GM23338 (cell line): ENCODE measurements at regions not wholly inside any gene's neighbourhood (a gene's known extent, or its start where the extent isn't known, plus 50 kb on each side); places are given as distances from the start of the nearest gene placed in this dataset.

Experiments used
- ATAC-seq: fragments of 200-7000 bp; cut with Tn5 transposase; 3 replicates; pipeline ENCODE4 v1.9.1; 2020
- DNase-seq: peaks from one replicate; pipeline ENCODE4 v3.0.0-alpha.2; 2015; ENCODE audit warnings: low spot score
- H2AFZ ChIP-seq: fragments of 200-600 bp; sonication (generic); 2 replicates; pipeline ENCODE4 v1.8.0; 2016; ENCODE audit warnings: antibody characterized with exemption, mild to moderate bottlenecking, moderate library complexity
- H3F3A ChIP-seq: fragments of 200-600 bp; sonication (generic); replicated peaks from 2 replicates; pipeline ENCODE4 v1.8.0; 2017; ENCODE audit warnings: antibody characterized with exemption, mixed run types, low read depth
- H3K27ac ChIP-seq: fragments of 200-600 bp; sonication (generic); 2 replicates; pipeline ENCODE4 v1.6.1; 2016; ENCODE audit warnings: low read depth
- H3K27me3 ChIP-seq: fragments of 200-600 bp; sonication (generic); 2 replicates; pipeline ENCODE4 v1.8.0; 2016; ENCODE audit warnings: mild to moderate bottlenecking, mixed run types, moderate library complexity; ENCODE audit not compliant: insufficient read depth
- H3K36me3 ChIP-seq: fragments of 200-600 bp; sonication (generic); 2 replicates; pipeline ENCODE4 v1.8.0; 2016; ENCODE audit warnings: mild to moderate bottlenecking; ENCODE audit not compliant: insufficient read depth
- H3K4me1 ChIP-seq: fragments of 200-600 bp; sonication (generic); 2 replicates; pipeline ENCODE4 v1.8.0; 2016; ENCODE audit warnings: mild to moderate bottlenecking, moderate library complexity; ENCODE audit not compliant: insufficient read depth
- H3K4me2 ChIP-seq: fragments of 200-600 bp; sonication (generic); 2 replicates; pipeline ENCODE4 v1.7.1; 2017; ENCODE audit warnings: mixed run types
- H3K4me3 ChIP-seq: fragments of 200-600 bp; sonication (generic); 2 replicates; pipeline ENCODE4 v1.6.1; 2016; ENCODE audit warnings: mixed run types
- H3K79me2 ChIP-seq: fragments of 200-600 bp; sonication (generic); replicated peaks from 2 replicates; pipeline ENCODE4 v1.8.0; 2017; ENCODE audit warnings: mild to moderate bottlenecking; ENCODE audit not compliant: insufficient read depth
- H3K9me2 ChIP-seq: fragments of 200-600 bp; sonication (generic); 2 replicates; pipeline ENCODE4 v1.8.0; 2017; ENCODE audit not compliant: insufficient read depth
- H4K20me1 ChIP-seq: fragments of 200-600 bp; sonication (generic); replicated peaks from 2 replicates; pipeline ENCODE4 v1.8.0; 2017; ENCODE audit warnings: mild to moderate bottlenecking; ENCODE audit not compliant: insufficient read depth
- H3K27ac Mint-ChIP-seq: 2 replicates; pipeline ENCODE4 v1.8.0; 2020; ENCODE audit warnings: inconsistent platforms, mild to moderate bottlenecking, moderate library complexity, mixed read lengths
- H3K27me3 Mint-ChIP-seq: 3 replicates; pipeline ENCODE4 v1.8.0; 2022; ENCODE audit warnings: low read depth, mild to moderate bottlenecking, moderate library complexity, mixed read lengths, inconsistent platforms; ENCODE audit not compliant: insufficient read depth, poor library complexity
- H3K36me3 Mint-ChIP-seq: 3 replicates; pipeline ENCODE4 v1.8.0; 2021; ENCODE audit warnings: low read depth, mild to moderate bottlenecking, inconsistent platforms, moderate library complexity, mixed read lengths
- H3K4me1 Mint-ChIP-seq: 3 replicates; pipeline ENCODE4 v1.8.0; 2020; ENCODE audit warnings: mild to moderate bottlenecking, inconsistent platforms, mixed read lengths
- H3K4me3 Mint-ChIP-seq: 3 replicates; pipeline ENCODE4 v1.8.0; 2021; ENCODE audit warnings: moderate library complexity, mild to moderate bottlenecking, inconsistent platforms, mixed read lengths
- H3K9me3 Mint-ChIP-seq: 3 replicates; pipeline ENCODE4 v1.8.0; 2020; ENCODE audit warnings: moderate library complexity, mild to moderate bottlenecking, inconsistent platforms, mixed read lengths
- CREB1 ChIP-seq: fragments of 250-450 bp; sonication (Bioruptor Pico); IDR thresholded peaks from 2 replicates; pipeline ENCODE4 v1.5.0; 2020; ENCODE audit warnings: low read depth, mild to moderate bottlenecking, moderate library complexity
- CTCF ChIP-seq, 2 experiments: fragments of 200-600 bp in 1 of 2; sonication (generic) in 1 of 2; conservative IDR thresholded peaks; 2 replicates each; pipeline versions ENCODE4 v1.5.1 to v1.6.1; 2016 to 2017; ENCODE audit warnings: antibody characterized with exemption in 2 of 2, low read depth in 2 of 2, mild to moderate bottlenecking in 2 of 2, moderate library complexity in 1 of 2
- EZH2 ChIP-seq: fragments of 200-600 bp; sonication (generic); IDR thresholded peaks from one replicate; pipeline ENCODE4 v1.8.0; 2017; ENCODE audit warnings: antibody characterized with exemption, mild to moderate bottlenecking, low read depth; ENCODE audit not compliant: unreplicated experiment
- EZH2phosphoT487 ChIP-seq: fragments of 200-600 bp; sonication (generic); IDR thresholded peaks from one replicate; pipeline ENCODE4 v1.8.1; 2018; ENCODE audit warnings: antibody characterized with exemption; ENCODE audit not compliant: unreplicated experiment
- JUNB ChIP-seq: IDR thresholded peaks from one replicate; pipeline ENCODE4 v1.6.1; 2016; ENCODE audit warnings: antibody characterized with exemption; ENCODE audit not compliant: unreplicated experiment
- NANOG ChIP-seq: IDR thresholded peaks from 2 replicates; pipeline ENCODE4 v1.6.1; 2016; ENCODE audit warnings: antibody characterized with exemption, borderline replicate concordance
- POLR2AphosphoS5 ChIP-seq: IDR thresholded peaks from 2 replicates; pipeline ENCODE4 v1.6.1; 2016; ENCODE audit warnings: antibody characterized with exemption, low read depth
- STAT1 ChIP-seq: IDR thresholded peaks from one replicate; pipeline ENCODE4 v1.6.1; 2016; ENCODE audit warnings: antibody characterized with exemption; ENCODE audit not compliant: unreplicated experiment
- ZNF114 ChIP-seq: fragments of 250-450 bp; sonication (Bioruptor Pico); IDR thresholded peaks from 2 replicates; pipeline ENCODE4 v1.5.0; 2020; ENCODE audit warnings: mild to moderate bottlenecking, moderate library complexity
- TF ChIP-seq, protein P1 (sequence below): IDR thresholded peaks from 2 replicates; pipeline ENCODE4 v1.6.1; 2016; ENCODE audit warnings: antibody characterized with exemption
- TF ChIP-seq, protein P2 (sequence below): IDR thresholded peaks from one replicate; pipeline ENCODE4 v1.6.1; 2018; ENCODE audit warnings: antibody characterized with exemption; ENCODE audit not compliant: unreplicated experiment

- H3K4me1 ChIP-seq = peaks cover 16% of the 10 kb centered on the region
- H3K9me2 ChIP-seq = peaks cover 13% of the 10 kb centered on the region
- Mint-ChIP-seq H3K27me3 (peaks cover 3% of the 10 kb centered on the region), H3K4me1 (peaks cover 17% of the 10 kb centered on the region; the same call in 2 of the 3 replicates), H3K27ac (no peak overlapping the region), H3K4me3 (no peak overlapping the region), H3K9me3 (peaks cover 11% of the 10 kb centered on the region; the same call in 1 of the 3 replicates), H3K36me3 (no peaks in the 10 kb centered on the region; the same call in 2 of the 3 replicates)
- DNase-seq (no peak), ATAC-seq (no peak)
- H4K20me1 ChIP-seq = no peaks in the 10 kb centered on the region
- H3K27me3 ChIP-seq = no peaks in the 10 kb centered on the region
- H3K79me2 ChIP-seq = no peaks in the 10 kb centered on the region
- no peak overlapping the region for H2AFZ ChIP-seq
- no peak overlapping the region for H3K4me3 ChIP-seq
- no peak overlapping the region for H3K4me2 ChIP-seq
- H3K36me3 ChIP-seq = no peaks in the 10 kb centered on the region
- TF ChIP-seq ZNF114 (CRISPR knock-in tag) (no peak), STAT1 (no peak), CREB1 (CRISPR knock-in tag) (no peak), EZH2 (no peak), CTCF (conservative IDR thresholded peaks at IDR 0.05; ENCODE audit: low read depth in 2 of 2) (no peak), JUNB (no peak), NANOG (no peak), POLR2AphosphoS5 (no peak)
- TF ChIP-seq, protein P1, sequence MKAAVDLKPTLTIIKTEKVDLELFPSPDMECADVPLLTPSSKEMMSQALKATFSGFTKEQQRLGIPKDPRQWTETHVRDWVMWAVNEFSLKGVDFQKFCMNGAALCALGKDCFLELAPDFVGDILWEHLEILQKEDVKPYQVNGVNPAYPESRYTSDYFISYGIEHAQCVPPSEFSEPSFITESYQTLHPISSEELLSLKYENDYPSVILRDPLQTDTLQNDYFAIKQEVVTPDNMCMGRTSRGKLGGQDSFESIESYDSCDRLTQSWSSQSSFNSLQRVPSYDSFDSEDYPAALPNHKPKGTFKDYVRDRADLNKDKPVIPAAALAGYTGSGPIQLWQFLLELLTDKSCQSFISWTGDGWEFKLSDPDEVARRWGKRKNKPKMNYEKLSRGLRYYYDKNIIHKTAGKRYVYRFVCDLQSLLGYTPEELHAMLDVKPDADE = no peak
- no peak overlapping the region for H3K27ac ChIP-seq
- H3F3A ChIP-seq = no peaks in the 10 kb centered on the region
These were observed 59.6 kb upstream of the LIFR start for GRCh38 chr5:38615981-38616451.

GRCh38 chr5:38618154-38618553 lies 61.7 kb upstream of the LIFR start:
- peaks cover 15% of the 10 kb centered on the region for H3K4me1 ChIP-seq
- no peaks in the 10 kb centered on the region for H4K20me1 ChIP-seq
- no peaks in the 10 kb centered on the region for H3K27me3 ChIP-seq
- DNase-seq (no peak), ATAC-seq (no peak)
- Mint-ChIP-seq H3K27me3 (no peaks in the 10 kb centered on the region), H3K9me3 (peaks cover 11% of the 10 kb centered on the region; the same call in 1 of the 3 replicates), H3K4me1 (peaks cover 12% of the 10 kb centered on the region; the same call in 2 of the 3 replicates), H3K27ac (no peak overlapping the region), H3K36me3 (no peaks in the 10 kb centered on the region; the same call in 2 of the 3 replicates), H3K4me3 (no peak overlapping the region)
- no peak overlapping the region for H2AFZ ChIP-seq
- no peak overlapping the region for H3K4me2 ChIP-seq
- H3K79me2 ChIP-seq = no peaks in the 10 kb centered on the region
- H3K4me3 ChIP-seq = no peak overlapping the region
- no peaks in the 10 kb centered on the region for H3K36me3 ChIP-seq
- H3K27ac ChIP-seq = no peak overlapping the region
- H3F3A ChIP-seq = no peaks in the 10 kb centered on the region
- H3K9me2 ChIP-seq = peaks cover 4% of the 10 kb centered on the region; the same call in 1 of the 2 replicates
- no peak for TF ChIP-seq ZNF114 (CRISPR knock-in tag)
- no peak for TF ChIP-seq POLR2AphosphoS5
- no peak for TF ChIP-seq EZH2phosphoT487
- TF ChIP-seq, protein P1 = no peak
- TF ChIP-seq, protein P2, sequence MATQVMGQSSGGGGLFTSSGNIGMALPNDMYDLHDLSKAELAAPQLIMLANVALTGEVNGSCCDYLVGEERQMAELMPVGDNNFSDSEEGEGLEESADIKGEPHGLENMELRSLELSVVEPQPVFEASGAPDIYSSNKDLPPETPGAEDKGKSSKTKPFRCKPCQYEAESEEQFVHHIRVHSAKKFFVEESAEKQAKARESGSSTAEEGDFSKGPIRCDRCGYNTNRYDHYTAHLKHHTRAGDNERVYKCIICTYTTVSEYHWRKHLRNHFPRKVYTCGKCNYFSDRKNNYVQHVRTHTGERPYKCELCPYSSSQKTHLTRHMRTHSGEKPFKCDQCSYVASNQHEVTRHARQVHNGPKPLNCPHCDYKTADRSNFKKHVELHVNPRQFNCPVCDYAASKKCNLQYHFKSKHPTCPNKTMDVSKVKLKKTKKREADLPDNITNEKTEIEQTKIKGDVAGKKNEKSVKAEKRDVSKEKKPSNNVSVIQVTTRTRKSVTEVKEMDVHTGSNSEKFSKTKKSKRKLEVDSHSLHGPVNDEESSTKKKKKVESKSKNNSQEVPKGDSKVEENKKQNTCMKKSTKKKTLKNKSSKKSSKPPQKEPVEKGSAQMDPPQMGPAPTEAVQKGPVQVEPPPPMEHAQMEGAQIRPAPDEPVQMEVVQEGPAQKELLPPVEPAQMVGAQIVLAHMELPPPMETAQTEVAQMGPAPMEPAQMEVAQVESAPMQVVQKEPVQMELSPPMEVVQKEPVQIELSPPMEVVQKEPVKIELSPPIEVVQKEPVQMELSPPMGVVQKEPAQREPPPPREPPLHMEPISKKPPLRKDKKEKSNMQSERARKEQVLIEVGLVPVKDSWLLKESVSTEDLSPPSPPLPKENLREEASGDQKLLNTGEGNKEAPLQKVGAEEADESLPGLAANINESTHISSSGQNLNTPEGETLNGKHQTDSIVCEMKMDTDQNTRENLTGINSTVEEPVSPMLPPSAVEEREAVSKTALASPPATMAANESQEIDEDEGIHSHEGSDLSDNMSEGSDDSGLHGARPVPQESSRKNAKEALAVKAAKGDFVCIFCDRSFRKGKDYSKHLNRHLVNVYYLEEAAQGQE = no peak
- TF ChIP-seq NANOG = no peak
- no peak for TF ChIP-seq CREB1 (CRISPR knock-in tag)
- TF ChIP-seq CTCF (conservative IDR thresholded peaks at IDR 0.05; ENCODE audit: low read depth in 2 of 2) = no peak
- no peak for TF ChIP-seq JUNB
